OCI-LY7 (cell line): ENCODE measurements at regions not wholly inside any gene's neighbourhood (a gene's known extent, or its start where the extent isn't known, plus 50 kb on each side); places are given as distances from the start of the nearest gene placed in this dataset.

ENCODE experiments used
- BruUV-seq: library from RNA; stranded (reverse); fragments of 400-500 nt; replicated peaks from 2 replicates; lab custom pipeline; 2021; lab: Mats Ljungman, UMichigan
- CTCF ChIA-PET: fragments of 300-600 bp; sonication (Branson Sonifier 250); formaldehyde crosslinking; loops from one replicate; lab custom pipeline; 2022; ENCODE audit warnings: antibody characterized with exemption; ENCODE audit not compliant: unreplicated experiment; lab: Charles Lee
- POLR2A ChIA-PET: fragments of 300-600 bp; sonication (Branson Sonifier 250); formaldehyde crosslinking; loops from one replicate; lab custom pipeline; 2022; ENCODE audit warnings: antibody characterized with exemption; lab: Charles Lee
- DNase-seq: peaks from one replicate; pipeline ENCODE4 v3.0.0-alpha.2; 2015; ENCODE audit warnings: low spot score
- H2AFZ ChIP-seq: fragments of 200-600 bp; sonication (generic), shearing (Covaris generic); 2 replicates; pipeline ENCODE4 v1.6.1; 2014; ENCODE audit warnings: mild to moderate bottlenecking, antibody characterized with exemption, low read length, moderate library complexity
- H3K27ac ChIP-seq: fragments of 200-600 bp; sonication (generic); 2 replicates; pipeline ENCODE4 v1.5.1; 2014; ENCODE audit warnings: mixed run types, low read depth, mild to moderate bottlenecking, moderate library complexity, low read length, inconsistent platforms; ENCODE audit not compliant: poor library complexity, severe bottlenecking
- H3K36me3 ChIP-seq: fragments of 200-600 bp; sonication (generic); 2 replicates; pipeline ENCODE4 v1.6.1; 2014; ENCODE audit warnings: mild to moderate bottlenecking, antibody characterized with exemption, low read length, moderate library complexity, mixed read lengths; ENCODE audit not compliant: insufficient read depth
- H3K4me1 ChIP-seq: fragments of 200-600 bp; sonication (generic); 2 replicates; pipeline ENCODE4 v1.5.1; 2014; ENCODE audit warnings: mild to moderate bottlenecking, low read length; ENCODE audit not compliant: insufficient read depth, poor library complexity, severe bottlenecking
- H3K4me2 ChIP-seq: fragments of 200-600 bp; sonication (generic); 2 replicates; pipeline ENCODE4 v1.6.1; 2014; ENCODE audit warnings: mild to moderate bottlenecking, low read length
- H3K4me3 ChIP-seq: fragments of 200-600 bp; sonication (generic); 2 replicates; pipeline ENCODE4 v1.5.1; 2014; ENCODE audit warnings: mild to moderate bottlenecking, low read depth, low read length; ENCODE audit not compliant: poor library complexity, severe bottlenecking
- H3K79me2 ChIP-seq: fragments of 200-600 bp; sonication (generic); 2 replicates; pipeline ENCODE4 v1.6.1; 2016; ENCODE audit warnings: low read depth, mild to moderate bottlenecking, low read length, moderate library complexity, mixed read lengths; ENCODE audit not compliant: insufficient read depth
- H3K9me2 ChIP-seq: fragments of 200-600 bp; sonication (generic); 2 replicates; pipeline ENCODE4 v1.6.1; 2016; ENCODE audit warnings: mild to moderate bottlenecking, low read length, mixed read lengths; ENCODE audit not compliant: insufficient read depth
- H3K9me3 ChIP-seq: fragments of 200-600 bp; sonication (generic); 2 replicates; pipeline ENCODE4 v1.6.1; 2014; ENCODE audit warnings: mild to moderate bottlenecking, mixed run types, low read length, mixed read lengths
- H4K20me1 ChIP-seq: fragments of 200-600 bp; sonication (generic); 2 replicates; pipeline ENCODE4 v1.6.1; 2014; ENCODE audit warnings: mild to moderate bottlenecking, antibody characterized with exemption, low read length, moderate library complexity, mixed read lengths; ENCODE audit not compliant: insufficient read depth
- EZH2phosphoT487 ChIP-seq: fragments of 200-600 bp; sonication (generic); IDR thresholded peaks from 2 replicates; pipeline ENCODE4 v1.6.1; 2018; ENCODE audit warnings: low read depth, borderline replicate concordance, mild to moderate bottlenecking, mixed run types, antibody characterized with exemption, low read length, moderate library complexity, mixed read lengths
- intact Hi-C: fragments of 100-400 bp; cut with micrococcal nuclease; formaldehyde crosslinking; loops from one replicate; pipeline ENCODE4 v1.10.0; 2022; ENCODE audit not compliant: unreplicated experiment
- TF ChIP-seq, protein P1 (sequence below): fragments of 200-600 bp; sonication (generic); conservative IDR thresholded peaks from 2 replicates; pipeline ENCODE4 v1.5.1; 2014; ENCODE audit warnings: mild to moderate bottlenecking, antibody characterized with exemption, low read length, moderate library complexity, mixed read lengths

DNA sequence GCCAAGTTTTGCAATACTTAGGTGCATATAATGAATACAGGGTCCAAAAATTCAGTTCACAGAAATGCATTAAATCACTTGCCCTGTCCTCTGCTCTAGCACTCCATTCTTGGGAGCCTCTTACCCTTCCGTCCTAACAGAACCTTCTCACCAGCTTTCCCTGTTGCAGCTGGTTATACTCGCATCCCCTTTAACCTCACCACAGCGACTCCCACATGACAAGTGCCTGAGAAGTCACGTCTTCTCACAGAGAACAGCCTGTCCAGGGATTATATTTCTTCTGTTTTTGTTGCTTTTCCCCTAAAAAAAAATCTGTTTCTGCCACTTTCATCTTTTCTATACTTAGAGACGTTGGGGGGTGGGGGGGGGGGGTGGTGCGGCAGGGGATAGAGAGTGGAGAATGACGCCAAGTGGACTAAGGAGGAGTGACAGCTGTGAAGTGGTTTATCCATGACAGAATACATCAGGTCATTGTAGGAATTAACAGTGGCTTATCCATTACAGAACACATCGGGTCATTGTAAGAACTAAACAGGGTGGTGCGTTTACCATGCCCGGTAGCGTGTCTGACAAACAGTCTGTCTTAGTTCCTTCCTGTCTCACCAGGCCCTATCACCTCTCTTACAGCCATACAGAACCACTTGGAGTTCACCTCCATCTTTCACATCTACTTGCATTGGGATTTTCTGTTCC is 117.6 kb downstream of the UBE2U start:
- Histone ChIP-seq H4K20me1 (no peaks in the 10 kb centered on the region), H3K27ac (no peak overlapping the region), H3K4me3 (no peak overlapping the region), H3K9me3 (no peaks in the 10 kb centered on the region), H3K4me1 (no peaks in the 10 kb centered on the region), H3K4me2 (no peak overlapping the region), H3K79me2 (no peaks in the 10 kb centered on the region), H2AFZ (no peak overlapping the region), H3K9me2 (no peaks in the 10 kb centered on the region), H3K36me3 (no peaks in the 10 kb centered on the region)
- no peak for DNase-seq
- TF ChIP-seq, protein P1, sequence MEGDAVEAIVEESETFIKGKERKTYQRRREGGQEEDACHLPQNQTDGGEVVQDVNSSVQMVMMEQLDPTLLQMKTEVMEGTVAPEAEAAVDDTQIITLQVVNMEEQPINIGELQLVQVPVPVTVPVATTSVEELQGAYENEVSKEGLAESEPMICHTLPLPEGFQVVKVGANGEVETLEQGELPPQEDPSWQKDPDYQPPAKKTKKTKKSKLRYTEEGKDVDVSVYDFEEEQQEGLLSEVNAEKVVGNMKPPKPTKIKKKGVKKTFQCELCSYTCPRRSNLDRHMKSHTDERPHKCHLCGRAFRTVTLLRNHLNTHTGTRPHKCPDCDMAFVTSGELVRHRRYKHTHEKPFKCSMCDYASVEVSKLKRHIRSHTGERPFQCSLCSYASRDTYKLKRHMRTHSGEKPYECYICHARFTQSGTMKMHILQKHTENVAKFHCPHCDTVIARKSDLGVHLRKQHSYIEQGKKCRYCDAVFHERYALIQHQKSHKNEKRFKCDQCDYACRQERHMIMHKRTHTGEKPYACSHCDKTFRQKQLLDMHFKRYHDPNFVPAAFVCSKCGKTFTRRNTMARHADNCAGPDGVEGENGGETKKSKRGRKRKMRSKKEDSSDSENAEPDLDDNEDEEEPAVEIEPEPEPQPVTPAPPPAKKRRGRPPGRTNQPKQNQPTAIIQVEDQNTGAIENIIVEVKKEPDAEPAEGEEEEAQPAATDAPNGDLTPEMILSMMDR: no peak
- TF ChIP-seq EZH2phosphoT487: no peak
- BruUV-seq: no TSS peak
- intact Hi-C loops: no loop called here
- ChIA-PET CTCF (no interaction called here), POLR2A (no interaction called here)

DNA sequence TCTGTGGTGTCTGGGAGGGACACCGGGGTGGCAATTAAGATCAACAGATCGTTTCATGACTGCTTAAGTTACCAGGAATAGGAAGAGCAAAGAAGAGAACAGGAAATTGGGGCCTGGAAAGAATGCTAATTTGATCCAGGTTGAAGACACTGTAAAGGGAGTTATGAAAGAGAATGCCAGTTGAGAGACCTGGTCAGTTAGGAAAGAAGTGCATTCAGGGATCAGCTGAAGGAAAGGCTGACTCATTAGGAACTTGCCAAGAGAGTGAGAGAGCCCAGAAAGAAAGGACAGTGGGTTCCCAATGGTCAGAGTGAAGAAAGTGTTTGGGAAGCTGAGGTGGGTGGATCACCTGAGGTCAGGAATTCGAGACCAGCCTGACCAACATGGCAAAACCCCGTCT is 119.6 kb downstream of the UBE2U start:
- Histone ChIP-seq H3K4me1 (no peaks in the 10 kb centered on the region), H3K4me3 (no peak overlapping the region), H2AFZ (no peak overlapping the region), H3K4me2 (no peak overlapping the region), H3K36me3 (no peaks in the 10 kb centered on the region), H3K27ac (no peak overlapping the region), H3K79me2 (no peaks in the 10 kb centered on the region), H3K9me3 (no peaks in the 10 kb centered on the region), H3K9me2 (no peaks in the 10 kb centered on the region), H4K20me1 (no peaks in the 10 kb centered on the region)
- TF ChIP-seq, protein P1: no peak
- TF ChIP-seq EZH2phosphoT487: no peak
- DNase-seq: no peak
- ChIA-PET POLR2A (no interaction called here), CTCF (no interaction called here)
- no TSS peak for BruUV-seq
- intact Hi-C loops: no loop called here

DNA sequence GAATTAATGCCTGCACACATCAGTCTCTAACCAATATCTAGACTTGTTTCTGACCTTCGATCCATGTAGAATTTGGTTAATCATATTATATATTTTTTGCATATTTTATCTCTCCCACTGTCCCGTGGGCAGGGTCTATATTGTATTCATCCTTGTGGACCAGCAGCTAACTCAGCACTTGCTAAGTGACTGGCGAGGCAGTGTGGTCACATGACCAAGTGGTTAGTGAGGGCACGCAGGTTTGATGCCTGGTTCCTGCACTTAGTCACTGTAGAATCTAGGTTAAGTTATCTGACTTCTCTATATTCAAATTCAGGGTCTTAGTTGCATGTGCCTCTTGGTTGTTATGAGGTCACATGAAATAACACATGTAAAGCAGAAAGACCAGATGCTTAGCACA is 120.5 kb downstream of the UBE2U start:
- no peaks in the 10 kb centered on the region for H3K4me1 ChIP-seq
- no peaks in the 10 kb centered on the region for H4K20me1 ChIP-seq
- no peak for TF ChIP-seq EZH2phosphoT487
- TF ChIP-seq, protein P1: no peak
- ChIA-PET POLR2A (no interaction called here), CTCF (no interaction called here)
- H3K79me2 ChIP-seq: no peaks in the 10 kb centered on the region
- H3K9me3 ChIP-seq: no peaks in the 10 kb centered on the region
- no TSS peak for BruUV-seq
- no peak for DNase-seq
- intact Hi-C loops: no loop called here
- H3K36me3 ChIP-seq: no peaks in the 10 kb centered on the region
- H3K27ac ChIP-seq: no peak overlapping the region
- no peak overlapping the region for H3K4me3 ChIP-seq
- H3K9me2 ChIP-seq: no peaks in the 10 kb centered on the region
- H3K4me2 ChIP-seq: no peak overlapping the region
- no peak overlapping the region for H2AFZ ChIP-seq
